KMS-11 (cell line): ENCODE measurements at regions not wholly inside any gene's neighbourhood (a gene's known extent, or its start where the extent isn't known, plus 50 kb on each side); places are given as distances from the start of the nearest gene placed in this dataset.
A peak's percentile ranks its signal among the peaks of the same experiment; 100 is the strongest.

Experiments
- H2AFZ ChIP-seq: fragments of 200-600 bp; sonication (generic); 2 replicates; pipeline ENCODE4 v1.6.1; 2016; ENCODE audit warnings: antibody characterized with exemption, mixed run types, low read depth
- H3K27ac ChIP-seq: fragments of 200-600 bp; sonication (generic); 2 replicates; pipeline ENCODE4 v1.6.1; 2016; ENCODE audit warnings: mild to moderate bottlenecking, mixed run types
- H3K27me3 ChIP-seq: fragments of 200-600 bp; sonication (generic); 2 replicates; pipeline ENCODE4 v1.6.1; 2017; ENCODE audit warnings: mild to moderate bottlenecking, low read depth, mixed run types, moderate library complexity; ENCODE audit not compliant: insufficient read depth
- H3K36me3 ChIP-seq: fragments of 200-600 bp; sonication (generic); 2 replicates; pipeline ENCODE4 v1.6.1; 2017; ENCODE audit warnings: mild to moderate bottlenecking, mixed run types; ENCODE audit not compliant: insufficient read depth
- H3K4me1 ChIP-seq: fragments of 200-600 bp; sonication (generic); 2 replicates; pipeline ENCODE4 v1.6.1; 2016; ENCODE audit warnings: mild to moderate bottlenecking, low read depth, mixed run types; ENCODE audit not compliant: poor library complexity, severe bottlenecking
- H3K4me2 ChIP-seq: fragments of 200-600 bp; sonication (generic); 2 replicates; pipeline ENCODE4 v1.7.0; 2016; ENCODE audit warnings: mild to moderate bottlenecking, mixed run types
- H3K4me3 ChIP-seq: fragments of 200-600 bp; sonication (generic); IDR thresholded peaks from 2 replicates; pipeline ENCODE4 v1.6.1; 2017; ENCODE audit warnings: low read depth, low read length, mixed read lengths; ENCODE audit not compliant: insufficient read depth
- H3K79me2 ChIP-seq: fragments of 200-600 bp; sonication (generic); 2 replicates; pipeline ENCODE4 v1.6.1; 2016; ENCODE audit warnings: low read depth, mixed run types; ENCODE audit not compliant: insufficient read depth
- H3K9ac ChIP-seq: fragments of 200-600 bp; sonication (generic); 2 replicates; pipeline ENCODE4 v1.6.1; 2016; ENCODE audit warnings: mild to moderate bottlenecking, mixed run types
- H4K20me1 ChIP-seq: fragments of 200-600 bp; sonication (generic); 2 replicates; pipeline ENCODE4 v1.6.1; 2016; ENCODE audit warnings: mild to moderate bottlenecking, mixed run types; ENCODE audit not compliant: insufficient read depth
- CTCF ChIP-seq: fragments of 200-600 bp; sonication (generic); conservative IDR thresholded peaks from 2 replicates; pipeline ENCODE4 v1.6.1; 2017; ENCODE audit warnings: low read depth, mild to moderate bottlenecking, antibody characterized with exemption, low read length, moderate library complexity, mixed read lengths

- no peaks in the 10 kb centered on the region for H3K27me3 ChIP-seq
- no peaks in the 10 kb centered on the region for H3K4me1 ChIP-seq
- H3K36me3 ChIP-seq, result no peaks in the 10 kb centered on the region
- TF ChIP-seq CTCF, result no peak
- H3K27ac ChIP-seq, result no peak overlapping the region
- no peaks in the 10 kb centered on the region for H4K20me1 ChIP-seq
- H3K4me3 ChIP-seq, result no peak overlapping the region
- H2AFZ ChIP-seq, result no peak overlapping the region
- no peak overlapping the region for H3K9ac ChIP-seq
- H3K4me2 ChIP-seq, result no peak overlapping the region
- H3K79me2 ChIP-seq, result no peaks in the 10 kb centered on the region
Measured at GRCh38 chr18:3379685-3380084, 70.3 kb upstream of the TGIF1 start.

GRCh38 chr18:3380384-3380961, 69.5 kb upstream of the TGIF1 start:
- Histone ChIP-seq H3K27me3 (no peaks in the 10 kb centered on the region), H3K9ac (no peak overlapping the region), H3K27ac (no peak overlapping the region), H3K4me2 (no peak overlapping the region), H3K79me2 (no peaks in the 10 kb centered on the region), H4K20me1 (no peaks in the 10 kb centered on the region), H3K4me3 (no peak overlapping the region), H2AFZ (no peak overlapping the region), H3K4me1 (no peaks in the 10 kb centered on the region), H3K36me3 (no peaks in the 10 kb centered on the region)
- no peak for TF ChIP-seq CTCF

- Histone ChIP-seq H4K20me1 (no peaks in the 10 kb centered on the region), H3K27me3 (no peaks in the 10 kb centered on the region), H3K4me1 (no peaks in the 10 kb centered on the region), H3K27ac (no peak overlapping the region), H2AFZ (no peak overlapping the region), H3K36me3 (no peaks in the 10 kb centered on the region), H3K4me3 (no peak overlapping the region), H3K9ac (no peak overlapping the region), H3K4me2 (no peak overlapping the region), H3K79me2 (no peaks in the 10 kb centered on the region)
- no peak for TF ChIP-seq CTCF
Measured at GRCh38 chr18:3383381-3383915, 66.5 kb upstream of the TGIF1 start.

- H3K27ac ChIP-seq, result peak overlapping the region; percentile 27; the same call in 1 of the 2 replicates
- H3K79me2 ChIP-seq, result no peaks in the 10 kb centered on the region
- H2AFZ ChIP-seq, result peak overlapping the region; percentile 35; the same call in 1 of the 2 replicates
- H3K9ac ChIP-seq, result peak overlapping the region; percentile 32; the same call in 1 of the 2 replicates
- H3K4me1 ChIP-seq, result no peaks in the 10 kb centered on the region
- no peak for TF ChIP-seq CTCF
- no peaks in the 10 kb centered on the region for H3K36me3 ChIP-seq
- no peak overlapping the region for H3K4me3 ChIP-seq
- H4K20me1 ChIP-seq, result no peaks in the 10 kb centered on the region
- no peaks in the 10 kb centered on the region for H3K27me3 ChIP-seq
- H3K4me2 ChIP-seq, result peak overlapping the region; percentile 14; the same call in 1 of the 2 replicates
Measured at GRCh38 chr18:3384664-3385563, 65.1 kb upstream of the TGIF1 start.
